ENCODE measurements at regions not wholly inside any gene's neighbourhood (a gene's known extent, or its start where the extent isn't known, plus 50 kb on each side); places are given as distances from the start of the nearest gene placed in this dataset.

GRCh38 chr19:28583242-28583641, 629.7 kb downstream of the UQCRFS1 start:
- no peaks in the 10 kb centered on the region for H3K27me3 ChIP-seq (ENCODE audit: insufficient read depth in 3 of 3, low read length in 2 of 3)
- TF ChIP-seq CTCF (IDR thresholded peaks at IDR 0.05), result no peak
- WGBS, 3 donors, result 65 to 74% (median 66%) methylated on average over 3 of the region's 3 CpGs
- no peaks in the 10 kb centered on the region for H3K4me1 ChIP-seq
- no peaks in the 10 kb centered on the region for H3K36me3 ChIP-seq (ENCODE audit: insufficient read depth in 1 of 2, low read depth in 1 of 2)
- no peak for ATAC-seq
- DNase-seq, result no peak
- intact Hi-C loops (cut with DNase I), result no loop called here
- H3K9me3 ChIP-seq, result no peaks in the 10 kb centered on the region
- H3K27ac ChIP-seq, result no peak overlapping the region
- H3K4me3 ChIP-seq, result no peak overlapping the region

- intact Hi-C loops (cut with DNase I), result no loop called here
- no peak for ATAC-seq
- H3K27me3 ChIP-seq (ENCODE audit: insufficient read depth in 3 of 3, low read length in 2 of 3), result no peaks in the 10 kb centered on the region
- H3K36me3 ChIP-seq (ENCODE audit: insufficient read depth in 1 of 2, low read depth in 1 of 2), result no peaks in the 10 kb centered on the region
- no peak overlapping the region for H3K27ac ChIP-seq
- WGBS, 3 donors, result 44 to 54% (median 50%) methylated on average over 2 of the region's 2 CpGs
- H3K4me1 ChIP-seq, result no peaks in the 10 kb centered on the region
- H3K9me3 ChIP-seq, result no peaks in the 10 kb centered on the region
- no peak overlapping the region for H3K4me3 ChIP-seq
- TF ChIP-seq CTCF (IDR thresholded peaks at IDR 0.05), result no peak
- no peak for DNase-seq
Observed at GRCh38 chr19:28582796-28583195, 630.2 kb downstream of the UQCRFS1 start.

GRCh38 chr19:28582344-28582743, 630.6 kb downstream of the UQCRFS1 start:
- H3K36me3 ChIP-seq (ENCODE audit: insufficient read depth in 1 of 2, low read depth in 1 of 2), result no peaks in the 10 kb centered on the region
- no peak overlapping the region for H3K4me3 ChIP-seq
- H3K4me1 ChIP-seq, result no peaks in the 10 kb centered on the region
- no peak overlapping the region for H3K27ac ChIP-seq
- intact Hi-C loops (cut with DNase I), result no loop called here
- H3K9me3 ChIP-seq, result no peaks in the 10 kb centered on the region
- ATAC-seq, result no peak
- no peaks in the 10 kb centered on the region for H3K27me3 ChIP-seq (ENCODE audit: insufficient read depth in 3 of 3, low read length in 2 of 3)
- no peak for TF ChIP-seq CTCF (IDR thresholded peaks at IDR 0.05)
- DNase-seq, result no peak
- 90 to 94% (median 92%) methylated on average over 6 of the region's 6 CpGs for WGBS, 3 donors

GRCh38 chr19:28581468-28581770, 631.5 kb downstream of the UQCRFS1 start:
- no peaks in the 10 kb centered on the region for H3K9me3 ChIP-seq
- H3K27me3 ChIP-seq (ENCODE audit: insufficient read depth in 3 of 3, low read length in 2 of 3), result no peaks in the 10 kb centered on the region
- H3K4me1 ChIP-seq, result no peaks in the 10 kb centered on the region
- TF ChIP-seq CTCF (IDR thresholded peaks at IDR 0.05), result no peak
- no peaks in the 10 kb centered on the region for H3K36me3 ChIP-seq (ENCODE audit: insufficient read depth in 1 of 2, low read depth in 1 of 2)
- no peak overlapping the region for H3K4me3 ChIP-seq
- no peak for DNase-seq
- H3K27ac ChIP-seq, result no peak overlapping the region
- ATAC-seq, result no peak
- intact Hi-C loops (cut with DNase I), result no loop called here
- WGBS, 3 donors, result 76 to 86% (median 81%) methylated on average over 4 of the region's 4 CpGs

GRCh38 chr19:28578786-28579505, 634.0 kb downstream of the UQCRFS1 start:
- ATAC-seq (no peak), DNase-seq (no peak)
- H3K27ac ChIP-seq, result no peak overlapping the region
- H3K36me3 ChIP-seq (ENCODE audit: insufficient read depth in 1 of 2, low read depth in 1 of 2), result no peaks in the 10 kb centered on the region
- H3K4me1 ChIP-seq, result no peaks in the 10 kb centered on the region
- 76 to 87% (median 82%) methylated on average over 6 of the region's 6 CpGs for WGBS, 3 donors
- intact Hi-C loops (cut with DNase I), result no loop called here
- H3K9me3 ChIP-seq, result no peaks in the 10 kb centered on the region
- H3K4me3 ChIP-seq, result no peak overlapping the region
- TF ChIP-seq CTCF (IDR thresholded peaks at IDR 0.05), result no peak
- H3K27me3 ChIP-seq (ENCODE audit: insufficient read depth in 3 of 3, low read length in 2 of 3), result no peaks in the 10 kb centered on the region

Measured in psoas muscle (tissue), 7 donors.